ENCODE measurements at regions not wholly inside any gene's neighbourhood (a gene's known extent, or its start where the extent isn't known, plus 50 kb on each side); places are given as distances from the start of the nearest gene placed in this dataset.

GRCh38 chr4:164287173-164287572, 466.8 kb upstream of the SMIM31 start:
- DNase-seq = no peak
- no peak for ATAC-seq
- Histone ChIP-seq H3K4me3 (no peak overlapping the region), H3K4me1 (no peaks in the 10 kb centered on the region), H3K36me3 (no peaks in the 10 kb centered on the region), H3K27ac (no peak overlapping the region), H3K27me3 (no peaks in the 10 kb centered on the region), H3K9me3 (no peaks in the 10 kb centered on the region)
- TF ChIP-seq CTCF (IDR thresholded peaks at IDR 0.05) = no peak
- intact Hi-C loops (cut with DNase I) = no loop called here

- no peak for DNase-seq
- Histone ChIP-seq H3K9me3 (no peaks in the 10 kb centered on the region), H3K27me3 (no peaks in the 10 kb centered on the region), H3K36me3 (no peaks in the 10 kb centered on the region), H3K4me3 (no peak overlapping the region), H3K4me1 (no peaks in the 10 kb centered on the region), H3K27ac (no peak overlapping the region)
- intact Hi-C loops (cut with DNase I) = no loop called here
- ATAC-seq = no peak
- no peak for TF ChIP-seq CTCF (IDR thresholded peaks at IDR 0.05)
Measured at GRCh38 chr4:164288578-164288977, 465.4 kb upstream of the SMIM31 start.

- intact Hi-C loops (cut with DNase I) = no loop called here
- Histone ChIP-seq H3K27ac (no peak overlapping the region), H3K27me3 (no peaks in the 10 kb centered on the region), H3K4me1 (no peaks in the 10 kb centered on the region), H3K4me3 (no peak overlapping the region), H3K36me3 (no peaks in the 10 kb centered on the region), H3K9me3 (no peaks in the 10 kb centered on the region)
- TF ChIP-seq CTCF (IDR thresholded peaks at IDR 0.05) = no peak
- DNase-seq (no peak), ATAC-seq (no peak)
Measured at GRCh38 chr4:164293203-164293602, 460.7 kb upstream of the SMIM31 start.

- Histone ChIP-seq H3K27me3 (no peaks in the 10 kb centered on the region), H3K27ac (no peak overlapping the region), H3K4me3 (no peak overlapping the region), H3K9me3 (no peaks in the 10 kb centered on the region), H3K4me1 (no peaks in the 10 kb centered on the region), H3K36me3 (no peaks in the 10 kb centered on the region)
- no peak for ATAC-seq
- no peak for DNase-seq
- intact Hi-C loops (cut with DNase I) = no loop called here
- no peak for TF ChIP-seq CTCF (IDR thresholded peaks at IDR 0.05)
Measured at GRCh38 chr4:164293743-164294142, 460.2 kb upstream of the SMIM31 start.

GRCh38 chr4:164301430-164301829, 452.5 kb upstream of the SMIM31 start:
- Histone ChIP-seq H3K27me3 (no peaks in the 10 kb centered on the region), H3K36me3 (no peaks in the 10 kb centered on the region), H3K27ac (no peak overlapping the region), H3K4me3 (no peak overlapping the region), H3K4me1 (no peaks in the 10 kb centered on the region), H3K9me3 (no peaks in the 10 kb centered on the region)
- ATAC-seq = no peak
- intact Hi-C loops (cut with DNase I) = no loop called here
- no peak for DNase-seq
- no peak for TF ChIP-seq CTCF (IDR thresholded peaks at IDR 0.05)

Data from left lung (tissue), 4 donors.